COLO668 (cell line): ENCODE measurements at regions not wholly inside any gene's neighbourhood (a gene's known extent, or its start where the extent isn't known, plus 50 kb on each side); places are given as distances from the start of the nearest gene placed in this dataset.
"Not testable (repeated sequence)": the region's sequence is repeated elsewhere in the genome, so short reads cannot be mapped to it uniquely, and the experiment has no call there.

Experiments
- DNase-seq: peaks from one replicate; lab custom pipeline; 2025; ENCODE audit not compliant: unreplicated experiment; lab: John Stamatoyannopoulos, UW

- DNase-seq: no peak
Observed at GRCh38 chr3:69491975-69492374, 106.1 kb upstream of the FRMD4B start.

GRCh38 chr3:69490971-69491370, 105.1 kb upstream of the FRMD4B start:
- DNase-seq: no peak

- no peak for DNase-seq
Observed at GRCh38 chr3:69490235-69490634, 104.3 kb upstream of the FRMD4B start.

DNA sequence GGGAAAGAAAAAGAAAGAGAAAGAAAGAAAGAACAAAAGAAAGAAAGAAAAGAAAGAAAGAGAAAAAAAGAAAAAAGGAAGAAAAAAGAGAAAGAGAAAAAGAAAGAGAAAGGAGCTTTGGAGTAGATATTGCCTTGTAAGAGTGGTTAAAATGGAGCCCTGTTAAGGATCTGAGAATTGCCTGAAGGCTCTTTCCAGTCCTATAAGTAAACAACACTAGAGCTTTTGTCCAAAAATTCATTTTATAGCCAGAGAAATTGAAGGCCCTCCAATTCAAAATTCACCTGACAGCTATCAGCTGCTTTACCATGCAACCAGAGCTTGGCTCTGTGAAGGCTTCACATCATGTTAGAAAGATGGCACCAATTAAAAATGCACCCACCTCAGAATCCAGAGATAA, 102.1 kb upstream of the FRMD4B start:
- DNase-seq: no peak

DNA sequence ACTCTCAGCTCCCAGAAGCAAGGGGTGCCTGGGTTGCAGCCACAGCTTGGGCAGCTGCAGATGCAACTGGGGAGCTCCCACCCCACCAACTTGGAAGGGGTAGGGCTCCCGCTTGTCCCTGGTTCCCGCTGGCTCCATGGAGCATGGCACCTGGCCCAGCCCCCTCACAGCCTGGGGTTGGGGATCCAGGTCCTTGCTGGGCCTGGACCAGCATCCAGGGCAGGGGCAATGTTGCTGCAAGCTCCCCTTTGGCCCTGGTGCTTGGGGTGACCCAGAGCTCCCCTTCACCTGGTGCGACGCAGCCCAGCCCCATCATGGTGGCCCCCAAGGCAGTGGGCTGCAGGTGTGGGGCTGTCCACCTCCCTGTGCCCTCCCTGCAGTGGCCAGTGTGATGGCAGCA, 99.6 kb upstream of the FRMD4B start:
- no peak for DNase-seq

- DNase-seq: no peak
Observed at GRCh38 chr3:69484507-69485393, 98.9 kb upstream of the FRMD4B start.

DNA sequence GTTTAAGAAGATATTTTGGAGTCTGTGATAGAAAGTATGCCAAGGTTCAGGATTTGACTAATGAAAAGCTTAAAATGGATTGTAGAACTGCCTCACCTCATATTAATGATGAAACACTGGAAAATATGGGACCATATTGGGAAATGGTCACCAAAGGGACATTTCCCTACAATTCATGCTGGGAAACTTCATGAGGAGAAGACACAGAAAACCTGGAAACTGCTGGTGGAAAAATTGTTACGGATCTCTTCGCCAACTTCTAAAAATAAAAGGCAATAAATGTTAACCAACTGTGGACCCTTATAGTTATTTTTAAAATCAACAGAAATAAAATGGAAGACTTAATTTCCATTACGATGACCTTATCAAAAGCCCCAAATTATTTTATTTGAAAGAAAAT, 97.6 kb upstream of the FRMD4B start:
- DNase-seq: no peak

GRCh38 chr3:69480986-69481385, 95.1 kb upstream of the FRMD4B start:
- DNase-seq: not testable (repeated sequence)

DNA sequence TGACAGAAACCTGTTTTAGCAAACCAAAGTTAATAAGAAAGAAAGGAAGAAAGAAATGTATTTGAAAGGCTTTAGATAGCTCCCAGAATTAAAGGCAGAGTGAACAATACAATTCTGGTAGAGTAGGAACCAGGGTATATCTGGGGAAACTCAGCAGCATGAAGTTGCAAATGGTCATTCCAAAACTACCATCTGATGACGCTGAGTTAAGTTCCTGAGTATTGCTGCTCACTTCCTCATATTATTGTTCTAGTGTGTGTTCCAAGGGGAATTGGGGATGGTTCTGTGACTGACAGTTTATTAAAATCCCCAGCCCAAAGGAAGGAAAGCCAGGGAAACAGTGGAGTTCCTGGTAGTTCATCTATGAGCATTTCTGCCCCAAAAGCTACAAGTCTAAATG, 88.3 kb upstream of the FRMD4B start:
- DNase-seq: no peak

- no peak for DNase-seq
Observed at GRCh38 chr3:69472093-69472492, 86.2 kb upstream of the FRMD4B start.

GRCh38 chr3:69463531-69463930, 77.6 kb upstream of the FRMD4B start:
- DNase-seq: no peak

GRCh38 chr3:69462826-69463100, 76.9 kb upstream of the FRMD4B start:
- no peak for DNase-seq

GRCh38 chr3:69462022-69462825, 76.3 kb upstream of the FRMD4B start:
- no peak for DNase-seq

DNA sequence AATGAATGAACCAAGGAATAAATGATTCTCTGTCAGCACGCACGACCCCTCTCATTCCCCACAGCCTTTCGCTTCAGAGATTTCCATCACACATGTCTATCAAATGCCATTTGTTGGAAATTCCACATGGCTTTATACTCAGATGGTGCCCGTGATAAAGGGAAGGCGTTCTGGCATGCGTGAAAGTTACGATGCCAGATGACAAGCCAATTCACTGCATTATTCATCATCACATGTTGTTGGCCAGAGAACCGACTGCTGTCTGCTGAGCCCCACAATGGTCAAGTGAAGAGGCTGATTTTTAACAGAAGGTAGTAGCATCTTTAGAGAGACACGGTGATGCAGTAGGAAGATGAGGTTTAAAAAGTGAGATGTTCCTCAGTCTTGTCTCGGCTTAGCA, 74.1 kb upstream of the FRMD4B start:
- no peak for DNase-seq

DNA sequence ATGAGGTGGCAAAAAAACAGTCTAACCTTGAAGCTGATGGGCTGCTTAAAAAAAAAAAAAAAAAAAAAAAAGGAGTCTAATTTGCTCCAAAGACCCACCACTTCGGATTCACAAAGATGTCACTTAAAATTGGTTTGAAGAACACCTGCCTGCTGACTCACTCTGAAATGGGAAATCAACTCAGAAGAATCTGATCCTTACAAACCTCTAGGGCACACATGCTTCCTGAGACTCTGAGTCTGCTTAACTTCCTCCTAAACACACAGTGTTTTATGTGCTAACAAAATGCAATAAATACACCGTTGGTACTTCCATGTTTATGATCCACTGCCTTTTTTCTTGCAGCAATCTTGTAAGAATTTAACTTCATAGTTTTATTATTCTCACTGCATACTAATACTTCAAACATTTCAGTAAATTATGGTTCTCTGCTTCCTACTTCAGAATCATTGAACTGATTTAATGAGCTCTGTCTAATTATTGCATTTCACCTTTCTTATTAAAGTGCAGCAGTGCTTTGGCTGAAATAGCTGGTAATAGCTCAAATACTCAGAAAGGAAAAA, 73.0 kb upstream of the FRMD4B start:
- no peak for DNase-seq

DNA sequence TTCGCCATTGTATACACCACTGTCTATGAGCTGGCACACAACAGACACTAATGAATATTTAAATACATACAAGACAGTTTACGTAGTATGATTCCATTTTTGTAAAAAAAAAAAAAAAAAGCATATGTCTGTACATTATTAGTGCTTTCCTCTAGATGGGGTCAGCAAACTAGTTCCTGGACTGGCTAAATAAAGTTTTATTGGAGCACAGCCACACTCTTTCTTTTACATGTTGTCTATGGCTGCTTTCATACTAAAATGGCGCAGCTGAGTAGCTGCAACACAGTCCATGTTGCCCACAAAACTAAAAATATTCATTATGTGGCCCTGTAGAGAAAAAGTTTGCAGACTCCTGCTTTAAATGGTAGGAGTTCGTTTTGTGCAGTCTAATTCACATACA, 70.7 kb upstream of the FRMD4B start:
- DNase-seq: no peak

DNA sequence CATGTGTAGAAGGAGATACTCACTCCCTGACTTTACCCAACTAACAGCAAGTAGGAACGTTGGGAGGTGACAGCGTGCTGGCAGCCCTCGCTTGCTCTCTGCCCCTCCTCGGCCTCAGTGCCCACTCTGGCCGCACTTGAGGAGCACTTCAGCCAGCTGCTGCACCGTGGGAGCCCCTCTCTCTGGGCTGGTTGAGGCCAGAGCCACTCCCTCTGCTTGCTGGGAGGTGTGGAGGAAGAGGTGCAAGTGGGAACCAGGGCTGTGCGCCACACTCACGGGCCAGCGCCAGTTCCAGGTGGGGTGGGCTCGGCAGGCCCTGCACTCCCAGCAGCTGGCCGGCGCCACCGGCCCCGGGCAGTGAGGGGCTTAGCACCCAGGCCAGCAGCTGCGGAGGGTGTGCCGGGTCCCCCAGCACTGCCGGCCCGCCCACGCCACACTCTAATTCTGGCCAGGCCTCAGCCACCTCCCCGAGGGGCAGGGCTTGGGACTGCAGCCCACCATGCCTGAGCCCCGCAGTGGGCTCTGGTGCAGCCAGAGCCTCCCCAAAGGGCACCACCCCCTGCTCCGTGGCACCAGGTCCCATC, 68.4 kb upstream of the FRMD4B start:
- no peak for DNase-seq

DNA sequence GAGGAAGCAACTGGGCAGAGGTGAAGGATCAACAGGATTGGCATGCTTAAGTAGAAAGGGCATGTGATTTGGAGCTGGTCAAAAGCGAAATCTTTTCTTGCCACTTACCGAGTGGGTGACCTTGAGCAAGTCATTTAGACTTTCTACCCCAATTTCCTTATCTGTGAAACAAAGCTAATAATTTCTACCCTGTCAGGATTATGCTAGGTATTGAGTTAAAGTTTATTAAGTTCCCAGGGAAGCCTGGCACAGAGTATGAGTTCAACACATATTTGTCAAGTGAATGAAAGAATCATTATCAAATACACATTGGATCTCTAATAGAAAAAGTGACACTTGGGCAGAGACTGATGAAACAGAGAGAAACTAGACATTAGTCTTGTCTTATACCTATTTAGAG, 66.4 kb upstream of the FRMD4B start:
- DNase-seq: no peak

- no peak for DNase-seq
Observed at GRCh38 chr3:69451594-69451993, 65.7 kb upstream of the FRMD4B start.

DNA sequence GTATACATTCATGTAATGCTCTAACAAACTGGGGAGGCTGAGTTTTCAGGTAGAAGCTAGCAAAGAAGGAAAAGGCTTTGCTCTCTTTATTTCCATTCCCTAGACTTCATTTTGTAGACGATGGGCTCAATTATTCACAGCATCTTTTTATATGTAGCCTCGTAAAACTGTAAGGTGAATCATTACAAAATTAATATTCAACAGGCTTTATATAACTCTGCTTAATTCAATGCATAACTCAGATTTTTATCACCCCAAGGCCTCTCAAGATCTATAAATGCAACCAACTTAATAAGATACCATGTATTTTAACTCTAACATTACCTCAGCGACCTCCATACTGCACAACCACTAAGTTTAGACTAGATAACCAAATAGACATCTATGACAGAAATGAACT, 63.0 kb upstream of the FRMD4B start:
- no peak for DNase-seq

- DNase-seq: no peak
Observed at GRCh38 chr3:69446402-69447072, 60.6 kb upstream of the FRMD4B start.
